K562 (cell line): ENCODE measurements at regions not wholly inside any gene's neighbourhood (a gene's known extent, or its start where the extent isn't known, plus 50 kb on each side); places are given as distances from the start of the nearest gene placed in this dataset.

Experiments
- ZNF24 ChIP-seq: fragments of 450-650 bp; IDR thresholded peaks from 2 replicates; pipeline ENCODE4 v1.6.1; 2016
- TF ChIP-seq, protein P1 (sequence below): fragments of 450-650 bp; IDR thresholded peaks from 2 replicates; pipeline ENCODE4 v1.6.1; 2016; ENCODE audit warnings: mild to moderate bottlenecking, moderate library complexity
- TF ChIP-seq, protein P2 (sequence below), 3 experiments: fragments of 200-800 bp in 1 of 3; fragments of 250-450 bp in 1 of 3; fragments of 450-650 bp in 1 of 3; sonication (Bioruptor Pico) in 1 of 3; sonication (Bioruptor generic) in 1 of 3; formaldehyde crosslinking in 1 of 3; IDR thresholded peaks; 2 replicates each; pipeline versions ENCODE4 v1.6.1 to v1.8.0; 2016 to 2022; ENCODE audit warnings: mild to moderate bottlenecking in 2 of 3, missing genetic modification characterization in 2 of 3, missing compliant biosample characterization in 1 of 3, moderate library complexity in 1 of 3

- TF ChIP-seq, protein P1, sequence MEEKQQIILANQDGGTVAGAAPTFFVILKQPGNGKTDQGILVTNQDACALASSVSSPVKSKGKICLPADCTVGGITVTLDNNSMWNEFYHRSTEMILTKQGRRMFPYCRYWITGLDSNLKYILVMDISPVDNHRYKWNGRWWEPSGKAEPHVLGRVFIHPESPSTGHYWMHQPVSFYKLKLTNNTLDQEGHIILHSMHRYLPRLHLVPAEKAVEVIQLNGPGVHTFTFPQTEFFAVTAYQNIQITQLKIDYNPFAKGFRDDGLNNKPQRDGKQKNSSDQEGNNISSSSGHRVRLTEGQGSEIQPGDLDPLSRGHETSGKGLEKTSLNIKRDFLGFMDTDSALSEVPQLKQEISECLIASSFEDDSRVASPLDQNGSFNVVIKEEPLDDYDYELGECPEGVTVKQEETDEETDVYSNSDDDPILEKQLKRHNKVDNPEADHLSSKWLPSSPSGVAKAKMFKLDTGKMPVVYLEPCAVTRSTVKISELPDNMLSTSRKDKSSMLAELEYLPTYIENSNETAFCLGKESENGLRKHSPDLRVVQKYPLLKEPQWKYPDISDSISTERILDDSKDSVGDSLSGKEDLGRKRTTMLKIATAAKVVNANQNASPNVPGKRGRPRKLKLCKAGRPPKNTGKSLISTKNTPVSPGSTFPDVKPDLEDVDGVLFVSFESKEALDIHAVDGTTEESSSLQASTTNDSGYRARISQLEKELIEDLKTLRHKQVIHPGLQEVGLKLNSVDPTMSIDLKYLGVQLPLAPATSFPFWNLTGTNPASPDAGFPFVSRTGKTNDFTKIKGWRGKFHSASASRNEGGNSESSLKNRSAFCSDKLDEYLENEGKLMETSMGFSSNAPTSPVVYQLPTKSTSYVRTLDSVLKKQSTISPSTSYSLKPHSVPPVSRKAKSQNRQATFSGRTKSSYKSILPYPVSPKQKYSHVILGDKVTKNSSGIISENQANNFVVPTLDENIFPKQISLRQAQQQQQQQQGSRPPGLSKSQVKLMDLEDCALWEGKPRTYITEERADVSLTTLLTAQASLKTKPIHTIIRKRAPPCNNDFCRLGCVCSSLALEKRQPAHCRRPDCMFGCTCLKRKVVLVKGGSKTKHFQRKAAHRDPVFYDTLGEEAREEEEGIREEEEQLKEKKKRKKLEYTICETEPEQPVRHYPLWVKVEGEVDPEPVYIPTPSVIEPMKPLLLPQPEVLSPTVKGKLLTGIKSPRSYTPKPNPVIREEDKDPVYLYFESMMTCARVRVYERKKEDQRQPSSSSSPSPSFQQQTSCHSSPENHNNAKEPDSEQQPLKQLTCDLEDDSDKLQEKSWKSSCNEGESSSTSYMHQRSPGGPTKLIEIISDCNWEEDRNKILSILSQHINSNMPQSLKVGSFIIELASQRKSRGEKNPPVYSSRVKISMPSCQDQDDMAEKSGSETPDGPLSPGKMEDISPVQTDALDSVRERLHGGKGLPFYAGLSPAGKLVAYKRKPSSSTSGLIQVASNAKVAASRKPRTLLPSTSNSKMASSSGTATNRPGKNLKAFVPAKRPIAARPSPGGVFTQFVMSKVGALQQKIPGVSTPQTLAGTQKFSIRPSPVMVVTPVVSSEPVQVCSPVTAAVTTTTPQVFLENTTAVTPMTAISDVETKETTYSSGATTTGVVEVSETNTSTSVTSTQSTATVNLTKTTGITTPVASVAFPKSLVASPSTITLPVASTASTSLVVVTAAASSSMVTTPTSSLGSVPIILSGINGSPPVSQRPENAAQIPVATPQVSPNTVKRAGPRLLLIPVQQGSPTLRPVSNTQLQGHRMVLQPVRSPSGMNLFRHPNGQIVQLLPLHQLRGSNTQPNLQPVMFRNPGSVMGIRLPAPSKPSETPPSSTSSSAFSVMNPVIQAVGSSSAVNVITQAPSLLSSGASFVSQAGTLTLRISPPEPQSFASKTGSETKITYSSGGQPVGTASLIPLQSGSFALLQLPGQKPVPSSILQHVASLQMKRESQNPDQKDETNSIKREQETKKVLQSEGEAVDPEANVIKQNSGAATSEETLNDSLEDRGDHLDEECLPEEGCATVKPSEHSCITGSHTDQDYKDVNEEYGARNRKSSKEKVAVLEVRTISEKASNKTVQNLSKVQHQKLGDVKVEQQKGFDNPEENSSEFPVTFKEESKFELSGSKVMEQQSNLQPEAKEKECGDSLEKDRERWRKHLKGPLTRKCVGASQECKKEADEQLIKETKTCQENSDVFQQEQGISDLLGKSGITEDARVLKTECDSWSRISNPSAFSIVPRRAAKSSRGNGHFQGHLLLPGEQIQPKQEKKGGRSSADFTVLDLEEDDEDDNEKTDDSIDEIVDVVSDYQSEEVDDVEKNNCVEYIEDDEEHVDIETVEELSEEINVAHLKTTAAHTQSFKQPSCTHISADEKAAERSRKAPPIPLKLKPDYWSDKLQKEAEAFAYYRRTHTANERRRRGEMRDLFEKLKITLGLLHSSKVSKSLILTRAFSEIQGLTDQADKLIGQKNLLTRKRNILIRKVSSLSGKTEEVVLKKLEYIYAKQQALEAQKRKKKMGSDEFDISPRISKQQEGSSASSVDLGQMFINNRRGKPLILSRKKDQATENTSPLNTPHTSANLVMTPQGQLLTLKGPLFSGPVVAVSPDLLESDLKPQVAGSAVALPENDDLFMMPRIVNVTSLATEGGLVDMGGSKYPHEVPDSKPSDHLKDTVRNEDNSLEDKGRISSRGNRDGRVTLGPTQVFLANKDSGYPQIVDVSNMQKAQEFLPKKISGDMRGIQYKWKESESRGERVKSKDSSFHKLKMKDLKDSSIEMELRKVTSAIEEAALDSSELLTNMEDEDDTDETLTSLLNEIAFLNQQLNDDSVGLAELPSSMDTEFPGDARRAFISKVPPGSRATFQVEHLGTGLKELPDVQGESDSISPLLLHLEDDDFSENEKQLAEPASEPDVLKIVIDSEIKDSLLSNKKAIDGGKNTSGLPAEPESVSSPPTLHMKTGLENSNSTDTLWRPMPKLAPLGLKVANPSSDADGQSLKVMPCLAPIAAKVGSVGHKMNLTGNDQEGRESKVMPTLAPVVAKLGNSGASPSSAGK, result no peak
- TF ChIP-seq ZNF24, result no peak
- TF ChIP-seq, protein P2, sequence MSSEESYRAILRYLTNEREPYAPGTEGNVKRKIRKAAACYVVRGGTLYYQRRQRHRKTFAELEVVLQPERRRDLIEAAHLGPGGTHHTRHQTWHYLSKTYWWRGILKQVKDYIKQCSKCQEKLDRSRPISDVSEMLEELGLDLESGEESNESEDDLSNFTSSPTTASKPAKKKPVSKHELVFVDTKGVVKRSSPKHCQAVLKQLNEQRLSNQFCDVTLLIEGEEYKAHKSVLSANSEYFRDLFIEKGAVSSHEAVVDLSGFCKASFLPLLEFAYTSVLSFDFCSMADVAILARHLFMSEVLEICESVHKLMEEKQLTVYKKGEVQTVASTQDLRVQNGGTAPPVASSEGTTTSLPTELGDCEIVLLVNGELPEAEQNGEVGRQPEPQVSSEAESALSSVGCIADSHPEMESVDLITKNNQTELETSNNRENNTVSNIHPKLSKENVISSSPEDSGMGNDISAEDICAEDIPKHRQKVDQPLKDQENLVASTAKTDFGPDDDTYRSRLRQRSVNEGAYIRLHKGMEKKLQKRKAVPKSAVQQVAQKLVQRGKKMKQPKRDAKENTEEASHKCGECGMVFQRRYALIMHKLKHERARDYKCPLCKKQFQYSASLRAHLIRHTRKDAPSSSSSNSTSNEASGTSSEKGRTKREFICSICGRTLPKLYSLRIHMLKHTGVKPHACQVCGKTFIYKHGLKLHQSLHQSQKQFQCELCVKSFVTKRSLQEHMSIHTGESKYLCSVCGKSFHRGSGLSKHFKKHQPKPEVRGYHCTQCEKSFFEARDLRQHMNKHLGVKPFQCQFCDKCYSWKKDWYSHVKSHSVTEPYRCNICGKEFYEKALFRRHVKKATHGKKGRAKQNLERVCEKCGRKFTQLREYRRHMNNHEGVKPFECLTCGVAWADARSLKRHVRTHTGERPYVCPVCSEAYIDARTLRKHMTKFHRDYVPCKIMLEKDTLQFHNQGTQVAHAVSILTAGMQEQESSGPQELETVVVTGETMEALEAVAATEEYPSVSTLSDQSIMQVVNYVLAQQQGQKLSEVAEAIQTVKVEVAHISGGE (CRISPR knock-in tag; IDR thresholded peaks at IDR 0.05), result no peak
- TF ChIP-seq, all 486 proteins: peak for 0
Observed at GRCh38 chr2:489838-490237, 187.4 kb downstream of the TMEM18 start (continued).
